Left lung (tissue), 4 donors: ENCODE measurements at regions not wholly inside any gene's neighbourhood (a gene's known extent, or its start where the extent isn't known, plus 50 kb on each side); places are given as distances from the start of the nearest gene placed in this dataset.
"Not testable (repeated sequence)": the region's sequence is repeated elsewhere in the genome, so short reads cannot be mapped to it uniquely, and the experiment has no call there.

Experiments
- ATAC-seq: fragments of 200-7000 bp; cut with Tn5 transposase; one replicate; pipeline ENCODE4 v1.9.1; 2020; ENCODE audit warnings: moderate library complexity
- DNase-seq, 4 donors: peaks; one replicate each; pipeline ENCODE4 v3.0.0-alpha.2; 2013 to 2020
- H3K27ac ChIP-seq, 2 donors: fragments of 200-600 bp; sonication (generic) in 1 of 2; one replicate each; pipeline versions ENCODE4 v1.5.0 to v1.8.0; 2020 to 2021
- H3K27me3 ChIP-seq, 2 donors: fragments of 200-600 bp; sonication (generic) in 1 of 2; one replicate each; pipeline versions ENCODE4 v1.5.0 to v1.8.0; 2020 to 2021
- H3K36me3 ChIP-seq, 2 donors: fragments of 200-600 bp; sonication (generic) in 1 of 2; one replicate each; pipeline versions ENCODE4 v1.5.0 to v1.8.0; 2020 to 2021
- H3K4me1 ChIP-seq, 2 donors: fragments of 200-600 bp; one replicate each; pipeline ENCODE4 v1.8.0; 2021
- H3K4me3 ChIP-seq, 2 donors: fragments of 200-600 bp; sonication (generic) in 1 of 2; one replicate each; pipeline versions ENCODE4 v1.5.0 to v1.8.0; 2020 to 2021; ENCODE audit warnings: mild to moderate bottlenecking in 1 of 2
- H3K9me3 ChIP-seq, 2 donors: fragments of 200-600 bp; sonication (generic) in 1 of 2; one replicate each; pipeline versions ENCODE4 v1.5.0 to v1.8.0; 2020 to 2021
- intact Hi-C, 2 donors: fragments of 100-400 bp; cut with DNase I; formaldehyde crosslinking; loops; one replicate each; pipeline versions ENCODE4 v1.11.2 to v1.14.2; 2022
- TF ChIP-seq, protein P1 (sequence below), 2 donors: fragments of 200-600 bp; sonication (generic) in 1 of 2; IDR thresholded peaks; one replicate each; pipeline versions ENCODE4 v1.5.0 to v1.8.0; 2021; ENCODE audit warnings: antibody characterized with exemption in 2 of 2
- donor health status: DM: no; HTN: yes; CAD: no.
- donor health status: DM: no; HTN: no; CAD: no.

GRCh38 chr13:111757094-111757493, 309.9 kb upstream of the SOX1 start:
- intact Hi-C loops, H3K36me3 ChIP-seq, H3K27ac ChIP-seq, H3K4me3 ChIP-seq, H3K4me1 ChIP-seq, DNase-seq, H3K27me3 ChIP-seq, ATAC-seq, H3K9me3 ChIP-seq: not testable (repeated sequence)

- H3K9me3 ChIP-seq, H3K27me3 ChIP-seq, H3K27ac ChIP-seq, intact Hi-C loops, H3K4me3 ChIP-seq, DNase-seq, ATAC-seq, H3K4me1 ChIP-seq, H3K36me3 ChIP-seq: not testable (repeated sequence)
These were observed 309.3 kb upstream of the SOX1 start for GRCh38 chr13:111757618-111758017.

DNA sequence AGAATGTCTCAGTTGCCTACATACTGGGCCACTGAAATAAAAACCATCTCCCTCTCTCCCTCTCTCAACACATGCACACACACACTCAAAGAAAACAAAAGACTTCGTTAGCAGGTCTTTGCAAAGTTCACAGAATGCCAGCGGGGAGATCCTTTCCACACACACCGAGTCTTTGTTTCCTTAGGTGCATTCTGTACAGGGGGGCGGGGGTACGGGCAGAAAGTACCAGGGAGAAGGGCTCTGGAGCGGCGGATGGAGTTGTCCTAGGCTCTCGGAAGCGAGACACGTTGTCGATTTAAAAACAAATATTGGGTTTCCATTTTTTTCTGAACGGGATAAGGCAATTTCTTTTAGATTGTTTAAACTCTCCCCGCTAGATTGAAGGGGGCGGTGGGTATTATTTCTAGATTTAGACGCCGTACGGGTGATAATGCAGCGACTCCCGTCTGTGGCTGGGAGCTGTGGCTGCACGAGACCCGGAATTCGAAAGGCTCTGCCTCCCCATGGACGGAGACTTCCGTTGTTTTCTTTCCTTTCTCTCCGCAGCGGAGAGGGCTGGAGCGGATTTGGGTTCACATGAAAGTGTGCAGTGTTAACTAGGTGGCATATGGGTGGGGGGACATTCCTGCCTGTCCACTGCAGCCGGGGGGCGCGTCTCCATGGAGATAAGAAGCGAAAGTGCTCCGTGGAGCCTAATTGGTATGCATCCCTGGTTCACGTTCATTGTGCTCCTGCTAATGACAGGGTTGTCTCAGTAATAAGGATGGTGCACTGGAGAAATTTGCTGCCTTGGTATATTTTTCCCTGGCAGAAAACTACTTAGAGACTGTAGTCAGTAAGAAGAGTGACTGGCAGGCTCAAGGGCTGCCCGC, 303.7 kb upstream of the SOX1 start:
- H3K4me1 ChIP-seq, H3K4me3 ChIP-seq, DNase-seq, intact Hi-C loops, H3K27ac ChIP-seq, H3K27me3 ChIP-seq, H3K9me3 ChIP-seq, H3K36me3 ChIP-seq, ATAC-seq: not testable (repeated sequence)

- ATAC-seq, DNase-seq, H3K36me3 ChIP-seq, H3K4me1 ChIP-seq, H3K27me3 ChIP-seq, H3K4me3 ChIP-seq, H3K27ac ChIP-seq, intact Hi-C loops, H3K9me3 ChIP-seq: not testable (repeated sequence)
These were observed 302.4 kb upstream of the SOX1 start for GRCh38 chr13:111764550-111764949.

DNA sequence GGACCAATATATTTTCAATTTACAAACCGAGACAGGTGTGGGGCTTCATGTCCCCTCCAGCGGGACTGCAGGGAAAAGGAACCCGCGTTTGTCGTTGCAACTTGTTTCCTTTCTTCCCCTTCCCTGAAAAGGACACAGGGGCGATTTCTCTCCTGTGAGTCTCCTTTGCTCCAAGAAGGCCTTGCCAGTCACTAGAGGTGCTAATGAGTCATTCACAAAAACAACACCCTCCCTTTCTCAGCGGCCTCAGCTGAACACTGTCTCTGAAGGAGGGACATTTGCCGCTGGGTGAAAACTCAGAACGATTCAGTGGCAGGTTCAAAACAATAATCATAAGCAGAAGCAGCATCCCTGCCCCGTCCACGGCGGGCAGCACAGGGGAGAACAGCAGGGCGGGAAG, 302.0 kb upstream of the SOX1 start:
- H3K36me3 ChIP-seq, H3K4me1 ChIP-seq, DNase-seq, H3K27ac ChIP-seq, ATAC-seq, H3K9me3 ChIP-seq, H3K4me3 ChIP-seq, H3K27me3 ChIP-seq, intact Hi-C loops: not testable (repeated sequence)

- H3K27ac ChIP-seq = not testable (repeated sequence)
These were observed 291.2 kb upstream of the SOX1 start for GRCh38 chr13:111775718-111776117.

GRCh38 chr13:111777351-111777750, 289.6 kb upstream of the SOX1 start:
- H3K4me1 ChIP-seq, intact Hi-C loops, ATAC-seq: not testable (repeated sequence)

More at GRCh38 chr13:111775718-111776117, 291.2 kb upstream of the SOX1 start:
- ATAC-seq, H3K36me3 ChIP-seq, H3K4me1 ChIP-seq, intact Hi-C loops, H3K9me3 ChIP-seq, H3K27me3 ChIP-seq, DNase-seq, H3K4me3 ChIP-seq: not testable (repeated sequence)

GRCh38 chr13:111781395-111781794, 285.6 kb upstream of the SOX1 start:
- ATAC-seq, H3K4me1 ChIP-seq, intact Hi-C loops, H3K9me3 ChIP-seq, H3K27me3 ChIP-seq, H3K36me3 ChIP-seq, DNase-seq, H3K27ac ChIP-seq, H3K4me3 ChIP-seq: not testable (repeated sequence)

More at GRCh38 chr13:111777351-111777750, 289.6 kb upstream of the SOX1 start:
- H3K27ac ChIP-seq, H3K36me3 ChIP-seq, H3K4me3 ChIP-seq, DNase-seq, H3K9me3 ChIP-seq, H3K27me3 ChIP-seq: not testable (repeated sequence)

DNA sequence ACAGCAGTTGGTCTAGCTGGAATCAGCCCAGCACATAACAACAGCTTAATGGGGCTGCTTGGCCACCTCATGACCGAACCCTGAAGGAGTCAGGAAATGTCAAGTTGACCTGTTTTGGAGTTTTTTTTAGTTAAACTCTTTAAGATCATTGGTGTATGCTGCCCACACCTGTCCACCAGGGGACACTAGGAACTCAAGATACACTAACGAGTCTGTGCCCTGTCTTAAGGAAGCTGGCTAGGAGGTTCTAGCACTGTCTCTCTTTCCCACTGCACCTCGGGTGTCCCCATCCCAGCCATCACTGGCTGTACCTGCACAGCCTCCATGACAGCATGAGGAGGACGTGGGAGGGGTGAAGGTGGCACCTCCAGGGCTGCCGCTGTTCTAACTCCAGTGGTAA, 279.6 kb upstream of the SOX1 start:
- H3K36me3 ChIP-seq, ATAC-seq, H3K9me3 ChIP-seq, H3K4me1 ChIP-seq, DNase-seq, H3K4me3 ChIP-seq, intact Hi-C loops, H3K27ac ChIP-seq: not testable (repeated sequence)
- H3K27me3 ChIP-seq = peaks cover 0 to 12% of the 10 kb centered on the region in 2 donors

GRCh38 chr13:111789011-111789410, 277.9 kb upstream of the SOX1 start:
- Histone ChIP-seq H3K27ac (no peak overlapping the region), H3K9me3 (no peaks in the 10 kb centered on the region), H3K4me1 (no peaks in the 10 kb centered on the region), H3K27me3 (peaks cover 0 to 17% of the 10 kb centered on the region in 2 donors), H3K36me3 (no peaks in the 10 kb centered on the region), H3K4me3 (no peak overlapping the region)
- TF ChIP-seq, protein P1, sequence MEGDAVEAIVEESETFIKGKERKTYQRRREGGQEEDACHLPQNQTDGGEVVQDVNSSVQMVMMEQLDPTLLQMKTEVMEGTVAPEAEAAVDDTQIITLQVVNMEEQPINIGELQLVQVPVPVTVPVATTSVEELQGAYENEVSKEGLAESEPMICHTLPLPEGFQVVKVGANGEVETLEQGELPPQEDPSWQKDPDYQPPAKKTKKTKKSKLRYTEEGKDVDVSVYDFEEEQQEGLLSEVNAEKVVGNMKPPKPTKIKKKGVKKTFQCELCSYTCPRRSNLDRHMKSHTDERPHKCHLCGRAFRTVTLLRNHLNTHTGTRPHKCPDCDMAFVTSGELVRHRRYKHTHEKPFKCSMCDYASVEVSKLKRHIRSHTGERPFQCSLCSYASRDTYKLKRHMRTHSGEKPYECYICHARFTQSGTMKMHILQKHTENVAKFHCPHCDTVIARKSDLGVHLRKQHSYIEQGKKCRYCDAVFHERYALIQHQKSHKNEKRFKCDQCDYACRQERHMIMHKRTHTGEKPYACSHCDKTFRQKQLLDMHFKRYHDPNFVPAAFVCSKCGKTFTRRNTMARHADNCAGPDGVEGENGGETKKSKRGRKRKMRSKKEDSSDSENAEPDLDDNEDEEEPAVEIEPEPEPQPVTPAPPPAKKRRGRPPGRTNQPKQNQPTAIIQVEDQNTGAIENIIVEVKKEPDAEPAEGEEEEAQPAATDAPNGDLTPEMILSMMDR (IDR thresholded peaks at IDR 0.05) = no peak
- peak in 1 of 4 donors; percentile 34 for DNase-seq
- no peak for ATAC-seq
- intact Hi-C loops = no loop called here
